Activated B cell treated with CpG ODN at 0.5 μM for 24 hours (primary cell): ENCODE measurements at regions not wholly inside any gene's neighbourhood (a gene's known extent, or its start where the extent isn't known, plus 50 kb on each side); places are given as distances from the start of the nearest gene placed in this dataset.
"Not testable (repeated sequence)": the region's sequence is repeated elsewhere in the genome, so short reads cannot be mapped to it uniquely, and the experiment has no call there.

ENCODE experiments used
- ATAC-seq: fragments of 200-7000 bp; cut with Tn5 transposase; one replicate; pipeline ENCODE4 v1.10.0; 2021; ENCODE audit warnings: low read depth, mild to moderate bottlenecking, moderate library complexity
- CTCF ChIA-PET: fragments of 350-600 bp; sonication (Branson Sonifier 250); formaldehyde crosslinking; loops from one replicate; lab custom pipeline; 2021; ENCODE audit warnings: antibody characterized with exemption; lab: Charles Lee
- POLR2A ChIA-PET: fragments of 350-600 bp; sonication (Branson Sonifier 250); formaldehyde crosslinking; loops from one replicate; lab custom pipeline; 2021; ENCODE audit warnings: antibody characterized with exemption; lab: Charles Lee
- DNase-seq: peaks from one replicate; pipeline ENCODE4 v3.0.0; 2022
- H3K27ac Mint-ChIP-seq: one replicate; pipeline ENCODE4 v1.8.0; 2020; ENCODE audit warnings: mixed read lengths
- H3K27me3 Mint-ChIP-seq: one replicate; pipeline ENCODE4 v1.8.0; 2021; ENCODE audit warnings: mixed read lengths
- H3K36me3 Mint-ChIP-seq: one replicate; pipeline ENCODE4 v1.8.0; 2021; ENCODE audit warnings: low read depth, mixed read lengths
- H3K4me1 Mint-ChIP-seq: one replicate; pipeline ENCODE4 v1.8.0; 2021; ENCODE audit warnings: mixed read lengths
- H3K4me3 Mint-ChIP-seq: one replicate; pipeline ENCODE4 v1.8.0; 2020; ENCODE audit warnings: mild to moderate bottlenecking, mixed read lengths
- H3K9me3 Mint-ChIP-seq: one replicate; pipeline ENCODE4 v1.8.0; 2020; ENCODE audit warnings: mixed read lengths
- intact Hi-C: fragments of 100-400 bp; cut with micrococcal nuclease; formaldehyde crosslinking; loops from one replicate; pipeline ENCODE4 v1.15.1; 2024
- TF ChIP-seq, protein P1 (sequence below): fragments of 200-600 bp; IDR thresholded peaks from one replicate; pipeline ENCODE4 v1.8.0; 2022; ENCODE audit warnings: antibody characterized with exemption, mild to moderate bottlenecking

DNA sequence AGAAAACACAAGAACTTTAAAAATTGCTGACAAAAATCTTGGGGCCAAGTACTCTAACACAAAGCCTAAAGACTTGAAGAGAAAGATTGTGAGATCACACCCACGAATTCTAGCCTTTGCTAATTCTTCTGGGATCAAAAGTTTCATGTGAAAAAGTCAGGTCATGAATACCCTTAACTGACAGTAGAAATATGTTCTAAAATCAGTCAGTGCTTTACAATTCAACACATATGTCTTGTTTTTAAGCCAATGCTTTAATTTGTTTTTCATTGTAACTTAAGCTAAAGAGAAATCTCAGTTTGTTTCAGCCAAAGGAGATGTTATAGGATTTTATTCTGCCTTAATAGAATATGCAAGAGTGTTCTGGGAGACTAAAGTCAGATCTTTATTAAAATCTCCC is 78.2 kb upstream of the PLEKHG1 start:
- no peaks in the 10 kb centered on the region for H3K27me3 Mint-ChIP-seq
- H3K36me3 Mint-ChIP-seq = no peaks in the 10 kb centered on the region
- H3K4me3 Mint-ChIP-seq = no peak overlapping the region
- ChIA-PET POLR2A (no interaction called here), CTCF (no interaction called here)
- intact Hi-C loops = no loop called here
- DNase-seq (no peak), ATAC-seq (no peak)
- no peak overlapping the region for H3K27ac Mint-ChIP-seq
- TF ChIP-seq, protein P1, sequence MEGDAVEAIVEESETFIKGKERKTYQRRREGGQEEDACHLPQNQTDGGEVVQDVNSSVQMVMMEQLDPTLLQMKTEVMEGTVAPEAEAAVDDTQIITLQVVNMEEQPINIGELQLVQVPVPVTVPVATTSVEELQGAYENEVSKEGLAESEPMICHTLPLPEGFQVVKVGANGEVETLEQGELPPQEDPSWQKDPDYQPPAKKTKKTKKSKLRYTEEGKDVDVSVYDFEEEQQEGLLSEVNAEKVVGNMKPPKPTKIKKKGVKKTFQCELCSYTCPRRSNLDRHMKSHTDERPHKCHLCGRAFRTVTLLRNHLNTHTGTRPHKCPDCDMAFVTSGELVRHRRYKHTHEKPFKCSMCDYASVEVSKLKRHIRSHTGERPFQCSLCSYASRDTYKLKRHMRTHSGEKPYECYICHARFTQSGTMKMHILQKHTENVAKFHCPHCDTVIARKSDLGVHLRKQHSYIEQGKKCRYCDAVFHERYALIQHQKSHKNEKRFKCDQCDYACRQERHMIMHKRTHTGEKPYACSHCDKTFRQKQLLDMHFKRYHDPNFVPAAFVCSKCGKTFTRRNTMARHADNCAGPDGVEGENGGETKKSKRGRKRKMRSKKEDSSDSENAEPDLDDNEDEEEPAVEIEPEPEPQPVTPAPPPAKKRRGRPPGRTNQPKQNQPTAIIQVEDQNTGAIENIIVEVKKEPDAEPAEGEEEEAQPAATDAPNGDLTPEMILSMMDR = no peak
- H3K9me3 Mint-ChIP-seq = no peaks in the 10 kb centered on the region
- H3K4me1 Mint-ChIP-seq = no peaks in the 10 kb centered on the region

DNA sequence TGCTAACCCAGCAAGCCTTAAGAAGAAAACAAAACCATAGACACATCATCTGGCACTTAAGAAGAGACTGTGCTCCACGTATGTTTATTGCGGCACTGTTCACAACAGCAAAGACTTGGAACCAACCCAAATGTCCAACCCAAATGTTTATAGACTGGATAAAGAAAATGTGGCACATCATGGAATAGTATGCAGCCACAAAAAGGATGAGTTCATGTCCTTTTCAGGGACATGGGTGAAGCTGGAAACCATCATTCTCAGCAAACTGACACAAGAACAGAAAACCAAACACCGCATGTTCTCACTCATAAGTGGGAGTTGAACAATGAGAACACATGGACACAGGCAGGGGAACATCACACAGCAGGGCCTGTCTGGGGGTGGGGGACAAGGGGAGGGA is 76.5 kb upstream of the PLEKHG1 start:
- POLR2A ChIA-PET, H3K4me3 Mint-ChIP-seq, H3K4me1 Mint-ChIP-seq, ATAC-seq, H3K36me3 Mint-ChIP-seq, CTCF ChIA-PET, H3K9me3 Mint-ChIP-seq, DNase-seq, intact Hi-C loops, H3K27me3 Mint-ChIP-seq, H3K27ac Mint-ChIP-seq: not testable (repeated sequence)

DNA sequence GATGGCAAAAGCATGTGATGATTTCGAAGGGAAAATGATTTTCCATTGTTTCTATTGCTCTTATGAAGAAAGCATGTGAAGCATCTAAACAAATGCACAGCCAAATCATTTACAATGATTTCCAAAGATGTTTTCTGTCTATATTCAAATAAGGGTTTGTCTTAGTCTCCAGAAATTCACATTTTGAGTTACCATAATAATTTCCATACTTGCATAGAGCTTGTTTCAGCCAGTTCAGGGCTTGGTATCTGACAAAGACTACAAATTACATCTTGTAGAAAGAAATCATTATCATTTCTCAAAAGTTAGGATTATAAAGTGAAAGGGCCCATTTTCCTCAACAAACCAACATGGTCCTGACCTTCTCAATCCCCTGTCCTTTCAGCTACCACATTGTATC is 74.4 kb upstream of the PLEKHG1 start:
- Mint-ChIP-seq H3K27me3 (peaks cover 4% of the 10 kb centered on the region), H3K27ac (no peak overlapping the region), H3K4me3 (no peak overlapping the region), H3K9me3 (no peaks in the 10 kb centered on the region), H3K36me3 (no peaks in the 10 kb centered on the region), H3K4me1 (peaks cover 7% of the 10 kb centered on the region)
- ChIA-PET POLR2A (no interaction called here), CTCF (interaction anchor here (1.3 kb wide), 1 partner anchor 289 kb away, joined by 3 read pairs; no protein-coding TSS in a partner anchor)
- ATAC-seq (no peak), DNase-seq (no peak)
- TF ChIP-seq, protein P1 = no peak
- intact Hi-C loops = no loop called here

DNA sequence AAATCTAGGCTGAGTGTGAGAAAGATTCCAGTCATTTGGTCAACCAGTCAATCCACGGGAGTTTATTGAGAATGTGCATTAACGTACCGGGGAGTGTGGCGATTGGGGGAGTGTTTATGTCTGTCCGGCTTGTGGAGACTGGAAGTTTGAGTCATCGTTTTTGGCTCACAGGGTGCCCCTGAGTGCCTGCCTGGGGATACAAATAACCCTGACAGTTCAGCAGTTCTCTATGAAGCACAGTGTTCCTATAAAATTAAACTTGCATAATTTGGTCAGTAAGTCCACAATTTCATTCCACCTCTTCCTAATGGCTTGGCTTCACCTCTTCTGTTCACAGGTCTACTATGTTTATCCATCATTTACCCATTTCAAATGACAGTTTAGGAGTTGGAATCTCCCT is 72.6 kb upstream of the PLEKHG1 start:
- Mint-ChIP-seq H3K4me1 (peaks cover 7% of the 10 kb centered on the region), H3K27ac (no peak overlapping the region), H3K36me3 (no peaks in the 10 kb centered on the region), H3K27me3 (peaks cover 4% of the 10 kb centered on the region), H3K9me3 (no peaks in the 10 kb centered on the region), H3K4me3 (no peak overlapping the region)
- intact Hi-C loops = no loop called here
- ChIA-PET POLR2A (no interaction called here), CTCF (interaction anchor here (0.8 kb wide), 1 partner anchor 109 kb away, joined by 3 read pairs; no protein-coding TSS in a partner anchor)
- no peak for ATAC-seq
- TF ChIP-seq, protein P1 = no peak
- no peak for DNase-seq

DNA sequence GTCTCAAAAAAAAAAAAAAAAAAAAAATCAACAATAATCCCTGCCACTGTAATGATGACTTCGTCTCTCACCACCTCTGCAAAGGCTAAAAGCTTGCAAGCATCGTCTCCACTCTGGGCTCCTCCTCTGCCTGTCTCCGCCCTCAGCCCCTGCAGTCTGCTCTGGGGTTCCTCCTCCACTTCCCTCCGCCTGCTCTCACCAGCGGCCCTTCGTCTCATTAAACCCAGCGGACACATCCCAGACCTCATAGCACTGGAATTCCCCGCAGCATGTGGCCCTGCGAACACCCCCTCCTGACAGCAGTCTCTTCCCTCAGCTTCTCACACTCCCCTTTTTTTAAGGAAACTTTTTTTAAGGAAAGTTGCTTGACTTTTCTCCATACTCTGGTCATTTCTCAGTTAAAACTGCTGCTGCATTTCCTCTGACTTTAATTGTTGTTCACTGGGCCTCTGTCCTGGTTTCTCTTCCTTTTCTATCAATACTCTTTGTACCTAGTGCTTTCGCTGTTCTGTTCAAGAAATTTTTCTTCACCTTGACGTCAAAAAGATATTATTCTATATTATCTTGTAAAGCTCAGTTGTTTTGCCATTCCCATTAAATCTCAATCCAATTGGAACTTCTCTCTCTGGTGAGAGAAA is 70.9 kb upstream of the PLEKHG1 start:
- no peaks in the 10 kb centered on the region for H3K36me3 Mint-ChIP-seq
- H3K27me3 Mint-ChIP-seq = peaks cover 4% of the 10 kb centered on the region
- ChIA-PET POLR2A (interaction anchor here (0.9 to 1.0 kb wide), 2 partner anchors 71 to 72 kb away, joined by 5 to 6 read pairs; no protein-coding TSS in a partner anchor), CTCF (no interaction called here)
- TF ChIP-seq, protein P1 = no peak
- peak overlapping the region; percentile 43 for H3K27ac Mint-ChIP-seq
- intact Hi-C loops = no loop called here
- DNase-seq (no peak), ATAC-seq (peak; percentile 77)
- peak overlapping the region; percentile 62 for H3K4me3 Mint-ChIP-seq
- no peaks in the 10 kb centered on the region for H3K9me3 Mint-ChIP-seq
- H3K4me1 Mint-ChIP-seq = peaks cover 7% of the 10 kb centered on the region
